ENCODE measurements at regions not wholly inside any gene's neighbourhood (a gene's known extent, or its start where the extent isn't known, plus 50 kb on each side); places are given as distances from the start of the nearest gene placed in this dataset.
"Not testable (repeated sequence)": the region's sequence is repeated elsewhere in the genome, so short reads cannot be mapped to it uniquely, and the experiment has no call there.

GRCh38 chr3:82637574-82637973 lies 876.1 kb upstream of the GBE1 start:
- peaks cover 23% of the 10 kb centered on the region for H3K9me3 ChIP-seq
- H3K36me3 ChIP-seq = no peaks in the 10 kb centered on the region
- H3K9ac ChIP-seq = no peak overlapping the region
- H3K27ac ChIP-seq = no peak overlapping the region
- no peak for TF ChIP-seq Cebpa-rat (IDR thresholded peaks at IDR 0.05)
- no peaks in the 10 kb centered on the region for H3K27me3 ChIP-seq
- H3K4me2 ChIP-seq = no peak overlapping the region
- H3K4me1 ChIP-seq = no peaks in the 10 kb centered on the region
- H3K4me3 ChIP-seq = no peak overlapping the region
- H4K20me1 ChIP-seq = no peaks in the 10 kb centered on the region

GRCh38 chr3:82636177-82636576 lies 874.7 kb upstream of the GBE1 start:
- Histone ChIP-seq H3K9ac (no peak overlapping the region), H3K4me3 (no peak overlapping the region), H4K20me1 (no peaks in the 10 kb centered on the region), H3K27me3 (no peaks in the 10 kb centered on the region), H3K36me3 (no peaks in the 10 kb centered on the region), H3K9me3 (peaks cover 15% of the 10 kb centered on the region), H3K4me1 (no peaks in the 10 kb centered on the region), H3K27ac (no peak overlapping the region), H3K4me2 (no peak overlapping the region)
- no peak for TF ChIP-seq Cebpa-rat (IDR thresholded peaks at IDR 0.05)

GRCh38 chr3:82633319-82633718 lies 871.9 kb upstream of the GBE1 start:
- H3K36me3 ChIP-seq = no peaks in the 10 kb centered on the region

GRCh38 chr3:82629937-82630336 lies 868.5 kb upstream of the GBE1 start:
- no peaks in the 10 kb centered on the region for H3K4me1 ChIP-seq
- H3K27ac ChIP-seq = no peak overlapping the region
- H3K27me3 ChIP-seq = no peaks in the 10 kb centered on the region
- no peak overlapping the region for H3K4me3 ChIP-seq
- H3K4me2 ChIP-seq = no peak overlapping the region
- H4K20me1 ChIP-seq = no peaks in the 10 kb centered on the region
- no peak for TF ChIP-seq Cebpa-rat (IDR thresholded peaks at IDR 0.05)
- H3K36me3 ChIP-seq = no peaks in the 10 kb centered on the region
- no peaks in the 10 kb centered on the region for H3K9me3 ChIP-seq
- no peak overlapping the region for H3K9ac ChIP-seq

More at GRCh38 chr3:82633319-82633718, 871.9 kb upstream of the GBE1 start:
- H3K27ac ChIP-seq = no peak overlapping the region
- no peak overlapping the region for H3K9ac ChIP-seq
- H3K27me3 ChIP-seq = no peaks in the 10 kb centered on the region
- no peak for TF ChIP-seq Cebpa-rat (IDR thresholded peaks at IDR 0.05)
- no peak overlapping the region for H3K4me3 ChIP-seq
- no peak overlapping the region for H3K4me2 ChIP-seq
- no peaks in the 10 kb centered on the region for H3K4me1 ChIP-seq
- H4K20me1 ChIP-seq = no peaks in the 10 kb centered on the region
- no peaks in the 10 kb centered on the region for H3K9me3 ChIP-seq

- Histone ChIP-seq H3K4me1 (no peaks in the 10 kb centered on the region), H3K27me3 (no peaks in the 10 kb centered on the region), H3K27ac (no peak overlapping the region), H4K20me1 (no peaks in the 10 kb centered on the region), H3K4me3 (no peak overlapping the region), H3K4me2 (no peak overlapping the region), H3K36me3 (no peaks in the 10 kb centered on the region), H3K9ac (no peak overlapping the region), H3K9me3 (no peaks in the 10 kb centered on the region)
- no peak for TF ChIP-seq Cebpa-rat (IDR thresholded peaks at IDR 0.05)
Observed at GRCh38 chr3:82628385-82629014, 867.1 kb upstream of the GBE1 start.

GRCh38 chr3:82627733-82628132 lies 866.3 kb upstream of the GBE1 start:
- no peaks in the 10 kb centered on the region for H3K4me1 ChIP-seq
- no peak overlapping the region for H3K9ac ChIP-seq

GRCh38 chr3:82620744-82621143 lies 859.3 kb upstream of the GBE1 start:
- not testable (repeated sequence) for H3K27ac ChIP-seq, H3K4me3 ChIP-seq, H3K4me2 ChIP-seq, H4K20me1 ChIP-seq, H3K4me1 ChIP-seq, H3K27me3 ChIP-seq, H3K9ac ChIP-seq, H3K36me3 ChIP-seq
- H3K9me3 ChIP-seq = peaks cover 10% of the 10 kb centered on the region

More at GRCh38 chr3:82627733-82628132, 866.3 kb upstream of the GBE1 start:
- no peaks in the 10 kb centered on the region for H3K27me3 ChIP-seq
- no peak overlapping the region for H3K4me3 ChIP-seq
- TF ChIP-seq Cebpa-rat (IDR thresholded peaks at IDR 0.05) = no peak
- H3K9me3 ChIP-seq = no peaks in the 10 kb centered on the region
- H3K27ac ChIP-seq = no peak overlapping the region
- no peaks in the 10 kb centered on the region for H4K20me1 ChIP-seq
- H3K36me3 ChIP-seq = no peaks in the 10 kb centered on the region
- no peak overlapping the region for H3K4me2 ChIP-seq

GRCh38 chr3:82618594-82618993 lies 857.1 kb upstream of the GBE1 start:
- no peak overlapping the region for H3K4me2 ChIP-seq
- no peaks in the 10 kb centered on the region for H3K36me3 ChIP-seq
- no peaks in the 10 kb centered on the region for H4K20me1 ChIP-seq
- H3K27me3 ChIP-seq = no peaks in the 10 kb centered on the region
- H3K4me3 ChIP-seq = no peak overlapping the region
- peaks cover 10% of the 10 kb centered on the region for H3K9me3 ChIP-seq
- H3K9ac ChIP-seq = no peak overlapping the region
- TF ChIP-seq Cebpa-rat (IDR thresholded peaks at IDR 0.05) = no peak
- H3K27ac ChIP-seq = no peak overlapping the region
- H3K4me1 ChIP-seq = no peaks in the 10 kb centered on the region

- Histone ChIP-seq H3K36me3 (no peaks in the 10 kb centered on the region), H3K27me3 (no peaks in the 10 kb centered on the region), H3K27ac (no peak overlapping the region), H3K4me1 (no peaks in the 10 kb centered on the region), H3K9me3 (no peaks in the 10 kb centered on the region), H4K20me1 (no peaks in the 10 kb centered on the region), H3K4me3 (no peak overlapping the region), H3K9ac (no peak overlapping the region), H3K4me2 (no peak overlapping the region)
- TF ChIP-seq Cebpa-rat (IDR thresholded peaks at IDR 0.05) = no peak
Observed at GRCh38 chr3:82610236-82610635, 848.8 kb upstream of the GBE1 start.

GRCh38 chr3:82607391-82607790 lies 845.9 kb upstream of the GBE1 start:
- no peak overlapping the region for H3K9ac ChIP-seq

GRCh38 chr3:82596805-82597204 lies 835.4 kb upstream of the GBE1 start:
- TF ChIP-seq Cebpa-rat (IDR thresholded peaks at IDR 0.05) = no peak
- no peak overlapping the region for H3K4me3 ChIP-seq
- no peak overlapping the region for H3K27ac ChIP-seq
- H3K9ac ChIP-seq = no peak overlapping the region
- H3K27me3 ChIP-seq = no peaks in the 10 kb centered on the region
- peaks cover 13% of the 10 kb centered on the region for H3K4me1 ChIP-seq
- H4K20me1 ChIP-seq = no peaks in the 10 kb centered on the region
- no peaks in the 10 kb centered on the region for H3K36me3 ChIP-seq
- H3K9me3 ChIP-seq = peaks cover 34% of the 10 kb centered on the region
- no peak overlapping the region for H3K4me2 ChIP-seq

More at GRCh38 chr3:82607391-82607790, 845.9 kb upstream of the GBE1 start:
- H3K4me1 ChIP-seq = no peaks in the 10 kb centered on the region
- no peak overlapping the region for H3K4me3 ChIP-seq
- TF ChIP-seq Cebpa-rat (IDR thresholded peaks at IDR 0.05) = no peak
- no peak overlapping the region for H3K4me2 ChIP-seq
- no peaks in the 10 kb centered on the region for H3K27me3 ChIP-seq
- H3K9me3 ChIP-seq = no peaks in the 10 kb centered on the region
- H3K36me3 ChIP-seq = no peaks in the 10 kb centered on the region
- H3K27ac ChIP-seq = no peak overlapping the region
- no peaks in the 10 kb centered on the region for H4K20me1 ChIP-seq
